GM12873 (cell line): ENCODE measurements at regions not wholly inside any gene's neighbourhood (a gene's known extent, or its start where the extent isn't known, plus 50 kb on each side); places are given as distances from the start of the nearest gene placed in this dataset.

Source experiments
- TF ChIP-seq, protein P1 (sequence below): IDR thresholded peaks from 2 replicates; pipeline ENCODE4 v1.5.1; 2012; ENCODE audit warnings: low read depth, mild to moderate bottlenecking, moderate library complexity, low read length, control low read depth; ENCODE audit not compliant: insufficient read depth; ENCODE audit errors: missing control alignments

DNA sequence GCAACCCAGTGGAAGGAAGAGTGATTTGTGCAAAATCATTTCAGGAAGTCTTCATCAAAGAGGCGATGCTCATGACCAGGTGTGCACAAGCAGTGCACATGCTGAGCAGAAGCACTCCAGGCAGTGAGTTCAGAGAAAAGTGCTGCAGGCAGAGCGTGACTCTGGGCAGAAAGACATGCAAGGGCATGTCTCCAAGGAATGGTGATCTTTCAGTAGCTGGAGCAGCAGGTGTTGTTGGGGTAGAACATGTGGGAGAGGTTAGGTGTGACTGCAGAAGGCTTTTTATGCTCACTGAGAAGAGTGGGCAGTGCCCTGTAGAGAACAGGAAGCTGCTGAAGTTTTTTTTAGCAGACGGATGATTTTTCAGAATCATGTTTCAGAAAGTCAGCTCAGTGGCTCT, 545.4 kb upstream of the TLE4 start:
- TF ChIP-seq, protein P1, sequence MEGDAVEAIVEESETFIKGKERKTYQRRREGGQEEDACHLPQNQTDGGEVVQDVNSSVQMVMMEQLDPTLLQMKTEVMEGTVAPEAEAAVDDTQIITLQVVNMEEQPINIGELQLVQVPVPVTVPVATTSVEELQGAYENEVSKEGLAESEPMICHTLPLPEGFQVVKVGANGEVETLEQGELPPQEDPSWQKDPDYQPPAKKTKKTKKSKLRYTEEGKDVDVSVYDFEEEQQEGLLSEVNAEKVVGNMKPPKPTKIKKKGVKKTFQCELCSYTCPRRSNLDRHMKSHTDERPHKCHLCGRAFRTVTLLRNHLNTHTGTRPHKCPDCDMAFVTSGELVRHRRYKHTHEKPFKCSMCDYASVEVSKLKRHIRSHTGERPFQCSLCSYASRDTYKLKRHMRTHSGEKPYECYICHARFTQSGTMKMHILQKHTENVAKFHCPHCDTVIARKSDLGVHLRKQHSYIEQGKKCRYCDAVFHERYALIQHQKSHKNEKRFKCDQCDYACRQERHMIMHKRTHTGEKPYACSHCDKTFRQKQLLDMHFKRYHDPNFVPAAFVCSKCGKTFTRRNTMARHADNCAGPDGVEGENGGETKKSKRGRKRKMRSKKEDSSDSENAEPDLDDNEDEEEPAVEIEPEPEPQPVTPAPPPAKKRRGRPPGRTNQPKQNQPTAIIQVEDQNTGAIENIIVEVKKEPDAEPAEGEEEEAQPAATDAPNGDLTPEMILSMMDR, result no peak

DNA sequence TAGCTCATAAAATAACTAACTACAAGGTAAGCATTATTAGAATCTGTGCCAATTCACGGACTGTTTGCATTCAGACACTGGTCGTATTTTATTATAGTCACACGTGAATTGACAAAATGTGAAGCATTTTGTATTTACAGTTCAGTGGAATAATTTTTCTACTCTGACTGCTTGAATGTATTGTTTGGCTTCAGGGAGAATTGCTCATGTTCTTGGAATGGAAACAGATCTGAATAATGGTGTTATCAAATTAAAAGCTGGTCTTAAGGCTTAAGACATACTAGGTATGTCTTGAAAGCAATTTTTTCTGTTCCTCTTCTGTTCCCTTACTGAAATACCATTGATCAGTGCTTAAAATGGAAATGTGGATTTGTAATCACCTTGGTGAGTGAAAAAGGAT, 543.7 kb upstream of the TLE4 start:
- TF ChIP-seq, protein P1, result no peak

DNA sequence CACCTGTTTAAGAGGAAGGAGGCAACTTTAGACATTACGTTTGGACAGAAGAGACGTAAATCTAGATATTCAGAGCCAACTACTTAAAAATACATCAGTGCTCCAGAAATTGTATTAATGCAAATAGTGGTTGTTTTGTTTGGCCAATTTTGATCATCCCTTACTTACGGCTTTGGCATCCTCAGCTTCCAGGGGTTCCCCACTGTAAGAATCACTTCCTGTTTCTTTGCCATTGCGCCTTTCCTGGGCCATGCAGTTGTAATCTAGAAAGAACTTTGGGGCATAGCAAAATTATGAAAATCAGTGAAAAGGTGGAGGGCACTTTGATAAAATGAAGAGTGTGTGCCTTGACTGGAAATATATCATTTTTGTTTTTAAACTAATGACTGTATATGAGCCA, 537.2 kb upstream of the TLE4 start:
- TF ChIP-seq, protein P1, result no peak

DNA sequence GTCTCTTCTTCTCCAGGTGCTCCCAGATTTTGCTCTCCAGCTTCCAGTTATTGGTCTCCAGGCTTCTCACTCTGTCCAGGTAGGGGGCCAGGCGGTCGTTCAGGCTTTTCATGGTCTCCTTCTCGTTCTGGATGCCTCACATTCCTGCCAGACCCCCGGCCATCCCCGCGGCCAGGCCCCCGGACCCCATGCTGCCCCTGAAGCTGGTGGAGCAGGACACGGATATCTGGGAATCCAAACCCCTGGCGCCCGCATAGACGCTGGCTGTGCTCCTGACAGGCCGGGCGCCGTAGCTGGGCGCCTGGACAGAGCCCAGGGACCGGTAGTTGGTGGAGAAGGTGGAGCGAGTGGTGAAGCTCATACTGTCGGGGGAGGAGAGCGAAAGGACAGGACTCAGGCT, 534.4 kb upstream of the TLE4 start:
- TF ChIP-seq, protein P1, result no peak

DNA sequence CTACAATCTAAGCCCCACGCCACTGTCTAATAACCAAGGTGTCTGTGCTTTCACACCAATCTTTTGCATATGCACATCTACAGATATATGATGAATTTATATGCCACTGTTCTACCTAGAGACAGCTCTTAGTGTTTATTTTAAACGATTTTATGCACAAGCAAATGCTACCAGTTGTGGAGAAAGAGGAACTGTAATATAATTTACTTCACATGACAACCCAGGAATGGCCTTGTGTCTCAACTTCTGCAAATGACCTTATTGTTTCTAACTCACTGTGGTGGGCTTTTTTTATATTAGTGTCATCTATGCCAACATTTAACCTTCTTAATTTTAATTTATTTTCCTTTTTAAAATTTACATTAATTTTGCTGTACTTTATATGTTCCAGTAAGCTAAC, 531.1 kb upstream of the TLE4 start:
- TF ChIP-seq, protein P1, result no peak

DNA sequence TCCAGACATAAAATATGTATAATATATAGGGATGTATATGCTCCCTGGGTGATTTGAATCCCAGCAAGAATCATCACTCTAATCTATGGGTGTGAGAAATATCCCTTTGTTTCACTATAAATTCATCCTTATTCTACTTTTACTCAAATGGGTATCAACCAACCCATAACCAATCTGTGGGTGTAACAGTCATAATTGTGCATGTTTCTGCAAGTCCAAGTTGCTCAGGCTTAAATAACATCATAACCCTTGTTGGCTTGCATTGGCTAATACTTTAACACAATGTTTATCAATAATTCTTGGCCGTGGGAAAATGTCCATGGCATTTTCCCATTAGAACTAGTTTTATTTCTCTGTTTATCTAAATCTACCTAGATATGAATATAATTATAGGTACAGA, 530.5 kb upstream of the TLE4 start:
- TF ChIP-seq, protein P1, result no peak

DNA sequence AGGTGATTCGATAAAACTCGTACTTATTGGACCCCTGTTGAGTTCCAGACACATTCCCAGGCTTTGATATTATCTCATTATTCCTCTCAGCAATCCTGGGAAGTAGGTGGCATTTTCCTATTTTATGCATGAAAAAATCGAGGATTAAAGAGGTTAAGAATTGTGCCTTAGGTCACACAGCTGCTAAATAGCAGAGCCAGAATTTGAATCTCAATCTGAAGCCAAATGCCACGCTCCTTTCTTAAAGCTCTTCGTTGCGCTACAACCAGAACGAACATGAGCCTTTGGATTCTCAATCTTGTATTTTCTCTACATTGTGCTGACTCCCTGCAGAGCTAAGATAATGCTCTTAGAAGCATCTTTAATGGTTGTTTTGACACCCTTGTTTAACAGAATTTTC, 527.8 kb upstream of the TLE4 start:
- TF ChIP-seq, protein P1, result no peak
